ENCODE measurements at regions not wholly inside any gene's neighbourhood (a gene's known extent, or its start where the extent isn't known, plus 50 kb on each side); places are given as distances from the start of the nearest gene placed in this dataset.

GRCh38 chr7:19508124-19508523 lies 200.7 kb downstream of the POLR1F start:
- no peak for DNase-seq (ENCODE audit: low spot score)
- no peaks in the 10 kb centered on the region for H3K27me3 Mint-ChIP-seq (ENCODE audit: unreplicated experiment)
- no peaks in the 10 kb centered on the region for H3K9me3 Mint-ChIP-seq (ENCODE audit: unreplicated experiment)
- H3K36me3 Mint-ChIP-seq (ENCODE audit: low read depth, unreplicated experiment), result no peaks in the 10 kb centered on the region
- H3K27ac Mint-ChIP-seq (ENCODE audit: unreplicated experiment), result no peak overlapping the region
- TF ChIP-seq, protein P1, sequence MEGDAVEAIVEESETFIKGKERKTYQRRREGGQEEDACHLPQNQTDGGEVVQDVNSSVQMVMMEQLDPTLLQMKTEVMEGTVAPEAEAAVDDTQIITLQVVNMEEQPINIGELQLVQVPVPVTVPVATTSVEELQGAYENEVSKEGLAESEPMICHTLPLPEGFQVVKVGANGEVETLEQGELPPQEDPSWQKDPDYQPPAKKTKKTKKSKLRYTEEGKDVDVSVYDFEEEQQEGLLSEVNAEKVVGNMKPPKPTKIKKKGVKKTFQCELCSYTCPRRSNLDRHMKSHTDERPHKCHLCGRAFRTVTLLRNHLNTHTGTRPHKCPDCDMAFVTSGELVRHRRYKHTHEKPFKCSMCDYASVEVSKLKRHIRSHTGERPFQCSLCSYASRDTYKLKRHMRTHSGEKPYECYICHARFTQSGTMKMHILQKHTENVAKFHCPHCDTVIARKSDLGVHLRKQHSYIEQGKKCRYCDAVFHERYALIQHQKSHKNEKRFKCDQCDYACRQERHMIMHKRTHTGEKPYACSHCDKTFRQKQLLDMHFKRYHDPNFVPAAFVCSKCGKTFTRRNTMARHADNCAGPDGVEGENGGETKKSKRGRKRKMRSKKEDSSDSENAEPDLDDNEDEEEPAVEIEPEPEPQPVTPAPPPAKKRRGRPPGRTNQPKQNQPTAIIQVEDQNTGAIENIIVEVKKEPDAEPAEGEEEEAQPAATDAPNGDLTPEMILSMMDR (IDR thresholded peaks at IDR 0.05; ENCODE audit: unreplicated experiment), result no peak
- H3K4me1 Mint-ChIP-seq (ENCODE audit: unreplicated experiment), result no peaks in the 10 kb centered on the region
- no peak overlapping the region for H3K4me3 Mint-ChIP-seq (ENCODE audit: unreplicated experiment)

GRCh38 chr7:19491821-19492452 lies 216.9 kb downstream of the POLR1F start:
- TF ChIP-seq, protein P1 (IDR thresholded peaks at IDR 0.05; ENCODE audit: unreplicated experiment), result peak; percentile 80
- Mint-ChIP-seq H3K4me1 (ENCODE audit: unreplicated experiment) (no peaks in the 10 kb centered on the region), H3K27ac (ENCODE audit: unreplicated experiment) (no peak overlapping the region), H3K4me3 (ENCODE audit: unreplicated experiment) (no peak overlapping the region), H3K36me3 (ENCODE audit: low read depth, unreplicated experiment) (no peaks in the 10 kb centered on the region), H3K27me3 (ENCODE audit: unreplicated experiment) (no peaks in the 10 kb centered on the region), H3K9me3 (ENCODE audit: unreplicated experiment) (no peaks in the 10 kb centered on the region)
- no peak for DNase-seq (ENCODE audit: low spot score)

- Mint-ChIP-seq H3K4me3 (ENCODE audit: unreplicated experiment) (no peak overlapping the region), H3K4me1 (ENCODE audit: unreplicated experiment) (no peaks in the 10 kb centered on the region), H3K9me3 (ENCODE audit: unreplicated experiment) (no peaks in the 10 kb centered on the region), H3K27me3 (ENCODE audit: unreplicated experiment) (no peaks in the 10 kb centered on the region), H3K27ac (ENCODE audit: unreplicated experiment) (no peak overlapping the region), H3K36me3 (ENCODE audit: low read depth, unreplicated experiment) (no peaks in the 10 kb centered on the region)
- no peak for DNase-seq (ENCODE audit: low spot score)
- TF ChIP-seq, protein P1 (IDR thresholded peaks at IDR 0.05; ENCODE audit: unreplicated experiment), result no peak
Observed at GRCh38 chr7:19491371-19491770, 217.5 kb downstream of the POLR1F start.

GRCh38 chr7:19489162-19489820 lies 219.5 kb downstream of the POLR1F start:
- no peak overlapping the region for H3K27ac Mint-ChIP-seq (ENCODE audit: unreplicated experiment)
- DNase-seq (ENCODE audit: low spot score), result no peak
- H3K9me3 Mint-ChIP-seq (ENCODE audit: unreplicated experiment), result no peaks in the 10 kb centered on the region
- TF ChIP-seq, protein P1 (IDR thresholded peaks at IDR 0.05; ENCODE audit: unreplicated experiment), result no peak
- H3K4me3 Mint-ChIP-seq (ENCODE audit: unreplicated experiment), result no peak overlapping the region
- H3K4me1 Mint-ChIP-seq (ENCODE audit: unreplicated experiment), result no peaks in the 10 kb centered on the region
- no peaks in the 10 kb centered on the region for H3K27me3 Mint-ChIP-seq (ENCODE audit: unreplicated experiment)
- H3K36me3 Mint-ChIP-seq (ENCODE audit: low read depth, unreplicated experiment), result no peaks in the 10 kb centered on the region

DNA sequence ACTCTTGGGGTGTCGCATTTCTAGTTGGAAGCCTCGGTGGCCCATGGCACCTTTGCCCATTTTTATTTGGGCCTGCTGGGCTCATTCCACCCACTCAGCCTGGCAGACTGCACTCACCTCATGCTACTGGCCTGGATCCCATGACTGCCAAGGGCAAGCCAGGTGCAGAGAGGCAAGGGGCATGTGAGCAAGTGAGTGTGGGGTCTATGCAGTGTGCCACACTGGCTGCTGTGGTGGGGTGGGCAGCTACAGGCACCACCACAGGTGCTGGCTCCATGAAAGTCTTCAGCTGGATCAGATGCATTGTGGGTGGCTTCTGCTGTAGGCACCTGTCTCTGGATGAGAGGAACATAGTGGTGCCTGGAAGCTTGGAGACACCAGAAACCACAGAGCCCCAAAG lies 220.8 kb downstream of the POLR1F start:
- DNase-seq (ENCODE audit: low spot score), result no peak
- Mint-ChIP-seq H3K4me3 (ENCODE audit: unreplicated experiment) (no peak overlapping the region), H3K27ac (ENCODE audit: unreplicated experiment) (no peak overlapping the region), H3K27me3 (ENCODE audit: unreplicated experiment) (no peaks in the 10 kb centered on the region), H3K4me1 (ENCODE audit: unreplicated experiment) (no peaks in the 10 kb centered on the region), H3K36me3 (ENCODE audit: low read depth, unreplicated experiment) (no peaks in the 10 kb centered on the region), H3K9me3 (ENCODE audit: unreplicated experiment) (no peaks in the 10 kb centered on the region)
- TF ChIP-seq, protein P1 (IDR thresholded peaks at IDR 0.05; ENCODE audit: unreplicated experiment), result no peak

Measured in endothelial cell (in vitro differentiated cells).